HG02970 (cell line): ENCODE measurements at regions not wholly inside any gene's neighbourhood (a gene's known extent, or its start where the extent isn't known, plus 50 kb on each side); places are given as distances from the start of the nearest gene placed in this dataset.

Experiments used
- ATAC-seq: cut with Tn5 transposase; IDR thresholded peaks from one replicate; pipeline ENCODE4 v1.9.1; 2021; ENCODE audit warnings: mild to moderate bottlenecking, moderate library complexity, moderate number of reproducible peaks; ENCODE audit not compliant: unreplicated experiment, low FRiP score

DNA sequence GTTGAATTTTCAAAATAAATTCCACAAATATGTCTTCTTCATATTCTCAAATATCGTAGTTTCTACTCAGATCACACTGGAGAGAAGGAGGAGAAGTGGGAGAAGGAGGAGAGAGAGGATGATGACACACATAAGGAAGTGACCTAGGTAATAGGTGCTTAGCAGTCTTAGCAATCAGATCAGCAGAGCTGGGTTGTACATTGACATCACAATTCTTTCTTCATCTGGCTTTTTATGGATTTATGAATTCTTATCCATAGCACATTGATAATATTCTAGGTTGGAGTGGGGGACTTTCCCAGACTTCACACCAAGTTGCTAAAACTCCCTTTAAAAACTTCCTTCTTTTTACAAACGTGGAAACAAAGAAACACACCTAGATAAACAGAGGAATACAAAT lies 86.9 kb downstream of the FGF9 start:
- ATAC-seq = no peak

- no peak for ATAC-seq
These were observed 87.6 kb downstream of the FGF9 start for GRCh38 chr13:21758441-21758840.

DNA sequence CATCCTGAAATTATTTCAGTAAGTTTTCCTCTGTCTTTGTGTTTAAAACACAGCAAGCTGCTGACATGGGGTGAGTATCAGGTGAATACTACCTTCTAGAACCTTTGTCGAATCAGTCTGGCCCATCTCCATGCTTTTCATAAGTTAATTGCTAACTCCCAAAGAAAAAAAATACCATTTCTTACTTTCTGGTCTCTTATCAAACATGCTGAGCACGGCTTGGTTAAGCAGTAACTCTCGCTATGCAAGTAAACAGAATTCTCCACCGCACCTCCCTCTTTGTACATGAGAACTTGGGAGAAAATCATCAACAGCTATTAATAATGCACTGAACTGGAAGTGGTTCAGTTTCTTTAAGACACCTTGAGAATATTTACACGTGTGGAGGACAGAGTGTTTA lies 88.6 kb downstream of the FGF9 start:
- no peak for ATAC-seq

DNA sequence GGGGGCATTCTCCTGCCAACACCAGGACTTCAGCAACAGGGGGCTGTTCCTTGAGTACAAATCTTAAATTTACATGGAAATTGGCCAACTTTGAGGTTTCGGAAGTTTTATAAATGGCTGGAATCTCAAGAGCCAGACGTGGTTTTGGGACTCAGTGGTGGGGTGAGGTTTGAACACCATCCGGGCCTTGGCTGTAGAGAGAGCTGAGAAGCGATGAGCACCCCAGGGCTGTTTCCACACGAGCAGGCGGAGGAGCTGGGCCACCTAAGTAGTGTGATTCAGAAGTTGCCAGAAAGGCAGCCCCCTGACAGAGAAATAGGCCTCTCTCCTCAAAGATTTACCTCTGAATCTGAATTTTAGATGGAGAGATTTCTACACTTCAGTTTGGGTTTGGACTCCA lies 89.0 kb downstream of the FGF9 start:
- ATAC-seq = no peak

GRCh38 chr13:21761770-21762169 lies 90.9 kb downstream of the FGF9 start:
- no peak for ATAC-seq

GRCh38 chr13:21762512-21762911 lies 91.6 kb downstream of the FGF9 start:
- no peak for ATAC-seq

GRCh38 chr13:21767032-21767431 lies 96.2 kb downstream of the FGF9 start:
- no peak for ATAC-seq

GRCh38 chr13:21771075-21771474 lies 100.2 kb downstream of the FGF9 start:
- no peak for ATAC-seq

GRCh38 chr13:21777166-21777565 lies 106.3 kb downstream of the FGF9 start:
- ATAC-seq = no peak

DNA sequence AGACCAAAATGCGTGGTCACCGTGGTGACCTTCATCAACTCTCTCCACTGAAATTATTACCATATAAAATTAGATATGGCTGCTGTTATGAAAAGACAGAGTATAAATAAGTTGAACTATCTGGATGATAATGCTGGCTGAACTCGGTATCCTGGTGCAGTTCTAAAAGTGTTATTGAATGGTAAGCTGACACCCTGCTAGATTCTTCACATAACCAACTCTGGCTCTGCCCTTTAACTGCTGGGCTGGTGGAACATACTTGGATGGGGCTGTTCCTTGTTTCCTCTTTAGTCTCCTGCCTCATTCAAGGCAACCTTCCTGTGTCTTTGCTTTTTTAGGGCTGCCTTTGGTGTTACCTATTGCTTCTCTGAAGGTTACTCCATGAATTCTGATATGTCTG lies 106.9 kb downstream of the FGF9 start:
- no peak for ATAC-seq

DNA sequence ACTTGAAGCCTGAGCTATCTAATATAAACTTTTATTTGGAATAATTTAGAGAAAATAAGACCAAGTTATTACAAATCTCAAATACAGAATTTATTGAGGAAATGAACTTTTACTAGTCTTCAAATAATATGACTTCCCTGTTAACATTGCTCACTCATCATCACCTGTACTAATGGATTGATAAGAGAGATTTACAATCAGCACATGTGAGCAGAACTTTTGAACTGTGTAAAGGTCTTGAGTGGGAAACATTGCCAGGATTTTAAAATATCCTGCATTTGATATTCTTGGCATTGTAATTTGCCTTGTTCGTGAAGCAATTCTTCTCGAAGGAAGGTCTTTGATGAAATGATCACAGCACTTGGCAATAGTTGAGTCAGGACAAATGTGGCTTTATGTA lies 111.9 kb downstream of the FGF9 start:
- no peak for ATAC-seq

DNA sequence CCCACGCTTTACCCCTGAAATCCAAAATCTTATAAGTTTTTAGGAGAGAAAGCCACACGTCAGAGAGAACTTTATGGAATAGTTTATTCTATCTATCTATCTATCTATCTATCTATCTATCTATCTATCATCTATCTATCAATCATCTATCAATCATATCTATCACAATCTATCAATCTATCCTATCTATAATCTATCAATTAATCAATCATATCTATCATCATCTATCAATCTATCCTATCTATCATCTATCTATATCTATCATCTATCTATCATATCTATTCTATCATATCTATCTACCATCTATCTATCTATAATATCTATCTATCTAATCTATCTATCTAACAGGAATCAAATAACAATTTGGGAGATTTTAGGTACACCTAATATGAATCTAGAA lies 115.1 kb downstream of the FGF9 start:
- no peak for ATAC-seq

GRCh38 chr13:21796066-21796465 lies 125.2 kb downstream of the FGF9 start:
- ATAC-seq = no peak

DNA sequence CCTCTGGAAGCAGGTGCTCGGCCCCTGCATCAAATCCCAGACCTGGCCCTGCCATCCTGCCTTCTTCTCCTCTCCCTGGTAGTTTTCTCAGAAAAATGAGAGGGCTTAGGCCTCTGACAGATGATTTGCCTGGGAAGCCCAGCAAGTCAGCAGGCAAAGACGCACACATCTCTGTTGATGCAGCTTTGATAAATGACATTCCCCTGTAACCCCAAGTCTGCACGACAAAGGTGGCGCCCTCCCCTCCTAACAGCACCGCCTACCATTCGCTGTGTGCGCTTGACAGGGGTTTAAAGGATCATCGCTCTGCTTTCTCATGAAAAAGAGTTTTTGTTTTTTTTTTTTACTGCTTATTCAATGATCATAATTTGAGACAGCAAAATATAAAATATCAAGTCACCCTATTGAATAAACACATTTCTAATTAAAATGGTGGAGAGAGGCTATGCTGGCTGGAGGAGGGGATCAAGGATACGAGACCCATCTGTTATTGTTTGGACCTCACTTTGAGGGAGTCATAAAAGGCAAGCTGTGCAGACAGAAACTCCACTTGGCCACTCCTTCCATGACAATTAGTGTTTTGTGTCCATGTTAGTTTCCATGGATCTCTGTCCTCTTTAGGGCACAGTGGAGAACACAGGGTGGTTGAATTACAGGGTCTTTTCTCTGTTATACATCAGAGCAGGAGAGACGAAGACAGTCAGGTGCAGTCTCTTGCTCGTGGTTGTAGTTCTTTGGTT lies 126.1 kb downstream of the FGF9 start:
- no peak for ATAC-seq

DNA sequence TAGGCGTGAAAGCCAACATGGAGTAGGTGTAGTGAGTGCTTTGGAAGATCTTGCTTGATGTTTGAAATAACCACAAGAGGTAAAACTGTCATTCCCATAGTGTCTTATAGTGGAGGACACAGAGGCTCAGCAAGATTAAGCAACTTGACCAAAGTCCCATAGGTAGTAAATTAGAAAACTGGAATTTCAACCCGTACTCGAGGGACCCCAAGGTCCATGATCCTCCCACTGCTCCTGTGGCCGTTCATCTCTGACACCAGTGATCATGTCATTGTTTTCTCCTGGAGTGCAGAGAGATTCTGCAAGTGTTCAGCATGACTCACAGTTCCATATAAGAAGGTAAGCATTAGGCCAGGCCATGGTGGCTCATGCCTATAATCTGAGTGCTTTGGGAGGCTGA lies 126.9 kb downstream of the FGF9 start:
- no peak for ATAC-seq

- no peak for ATAC-seq
These were observed 127.3 kb downstream of the FGF9 start for GRCh38 chr13:21798181-21798580.

- ATAC-seq = no peak
These were observed 128.8 kb downstream of the FGF9 start for GRCh38 chr13:21799671-21800070.

- no peak for ATAC-seq
These were observed 130.2 kb downstream of the FGF9 start for GRCh38 chr13:21800837-21801616.

- no peak for ATAC-seq
These were observed 134.9 kb downstream of the FGF9 start for GRCh38 chr13:21805733-21806132.

- no peak for ATAC-seq
These were observed 141.3 kb downstream of the FGF9 start for GRCh38 chr13:21812192-21812626.

- ATAC-seq = no peak
These were observed 142.2 kb downstream of the FGF9 start for GRCh38 chr13:21813110-21813509.

- ATAC-seq = no peak
These were observed 143.0 kb downstream of the FGF9 start for GRCh38 chr13:21813844-21814243.
